MM.1S (cell line): ENCODE measurements at regions not wholly inside any gene's neighbourhood (a gene's known extent, or its start where the extent isn't known, plus 50 kb on each side); places are given as distances from the start of the nearest gene placed in this dataset.

Experiments
- DNase-seq: peaks from one replicate; pipeline ENCODE4 v3.0.0-alpha.2; 2015
- H2AFZ ChIP-seq: fragments of 300-600 bp; sonication (generic); 2 replicates; pipeline ENCODE4 v1.6.0; 2016; ENCODE audit warnings: antibody characterized with exemption, low read length
- H3F3A ChIP-seq: fragments of 300-600 bp; sonication (generic); 2 replicates; pipeline ENCODE4 v1.6.1; 2016; ENCODE audit warnings: mild to moderate bottlenecking, antibody characterized with exemption, low read length, moderate library complexity, mixed read lengths; ENCODE audit not compliant: insufficient read depth
- H3K27ac ChIP-seq: fragments of 300-600 bp; sonication (generic); 2 replicates; pipeline ENCODE4 v1.5.1; 2016; ENCODE audit warnings: mild to moderate bottlenecking, low read length
- H3K27me3 ChIP-seq: fragments of 300-600 bp; sonication (generic); replicated peaks from 2 replicates; pipeline ENCODE4 v1.6.0; 2016; ENCODE audit warnings: low read length; ENCODE audit not compliant: insufficient read depth
- H3K36me3 ChIP-seq: fragments of 300-600 bp; sonication (generic); replicated peaks from 2 replicates; pipeline ENCODE4 v1.6.1; 2016; ENCODE audit warnings: mild to moderate bottlenecking, low read length, mixed read lengths; ENCODE audit not compliant: insufficient read depth
- H3K4me1 ChIP-seq: fragments of 300-600 bp; sonication (generic); 2 replicates; pipeline ENCODE4 v1.6.1; 2016; ENCODE audit warnings: low read length, mixed read lengths
- H3K4me2 ChIP-seq: fragments of 300-600 bp; sonication (generic); 2 replicates; pipeline ENCODE4 v1.6.0; 2016; ENCODE audit warnings: low read depth, low read length
- H3K4me3 ChIP-seq: fragments of 300-600 bp; sonication (generic); 2 replicates; pipeline ENCODE4 v1.5.1; 2016; ENCODE audit warnings: low read length, mixed read lengths
- H3K79me2 ChIP-seq: fragments of 300-600 bp; sonication (generic); 2 replicates; pipeline ENCODE4 v1.6.1; 2016; ENCODE audit warnings: mixed run types, low read length, mixed read lengths
- H3K9ac ChIP-seq: fragments of 300-600 bp; sonication (generic); 2 replicates; pipeline ENCODE4 v1.6.1; 2016; ENCODE audit warnings: low read length, mixed read lengths
- H3K9me2 ChIP-seq: fragments of 300-600 bp; sonication (generic); replicated peaks from 2 replicates; pipeline ENCODE4 v1.6.1; 2016; ENCODE audit warnings: mild to moderate bottlenecking, low read length, mixed read lengths; ENCODE audit not compliant: insufficient read depth
- H3K9me3 ChIP-seq: fragments of 300-600 bp; sonication (generic); replicated peaks from 2 replicates; pipeline ENCODE4 v1.6.1; 2016; ENCODE audit warnings: mild to moderate bottlenecking, low read length, mixed read lengths; ENCODE audit not compliant: insufficient read depth
- H4K20me1 ChIP-seq: fragments of 300-600 bp; sonication (generic); 2 replicates; pipeline ENCODE4 v1.6.1; 2016; ENCODE audit warnings: mild to moderate bottlenecking, low read length, moderate library complexity, mixed read lengths; ENCODE audit not compliant: insufficient read depth
- CTCF ChIP-seq: fragments of 300-600 bp; sonication (generic); IDR thresholded peaks from 2 replicates; pipeline ENCODE4 v1.5.1; 2016; ENCODE audit warnings: antibody characterized with exemption, low read length, mixed read lengths
- EZH2 ChIP-seq: fragments of 300-600 bp; sonication (generic); optimal IDR thresholded peaks from 2 replicates; pipeline ENCODE3; 2017; ENCODE audit warnings: low read depth, mild to moderate bottlenecking, antibody characterized with exemption, low read length, mixed read lengths
- EZH2phosphoT487 ChIP-seq: fragments of 300-600 bp; sonication (generic); IDR thresholded peaks from 2 replicates; pipeline ENCODE4 v1.6.1; 2018; ENCODE audit warnings: antibody characterized with exemption, low read length

- no peak overlapping the region for H3K4me3 ChIP-seq
- no peaks in the 10 kb centered on the region for H3F3A ChIP-seq
- no peak overlapping the region for H3K4me2 ChIP-seq
- no peak overlapping the region for H2AFZ ChIP-seq
- no peak for TF ChIP-seq EZH2phosphoT487
- no peak for TF ChIP-seq CTCF
- H3K27ac ChIP-seq, result no peak overlapping the region
- H4K20me1 ChIP-seq, result no peaks in the 10 kb centered on the region
- H3K9ac ChIP-seq, result no peak overlapping the region
- no peak for DNase-seq
- no peaks in the 10 kb centered on the region for H3K9me2 ChIP-seq
- H3K9me3 ChIP-seq, result no peaks in the 10 kb centered on the region
- no peaks in the 10 kb centered on the region for H3K4me1 ChIP-seq
- H3K79me2 ChIP-seq, result no peaks in the 10 kb centered on the region
- no peaks in the 10 kb centered on the region for H3K27me3 ChIP-seq
- no peaks in the 10 kb centered on the region for H3K36me3 ChIP-seq
Observed at GRCh38 chr6:44624226-44624625, 236.7 kb downstream of the CDC5L start.

DNA sequence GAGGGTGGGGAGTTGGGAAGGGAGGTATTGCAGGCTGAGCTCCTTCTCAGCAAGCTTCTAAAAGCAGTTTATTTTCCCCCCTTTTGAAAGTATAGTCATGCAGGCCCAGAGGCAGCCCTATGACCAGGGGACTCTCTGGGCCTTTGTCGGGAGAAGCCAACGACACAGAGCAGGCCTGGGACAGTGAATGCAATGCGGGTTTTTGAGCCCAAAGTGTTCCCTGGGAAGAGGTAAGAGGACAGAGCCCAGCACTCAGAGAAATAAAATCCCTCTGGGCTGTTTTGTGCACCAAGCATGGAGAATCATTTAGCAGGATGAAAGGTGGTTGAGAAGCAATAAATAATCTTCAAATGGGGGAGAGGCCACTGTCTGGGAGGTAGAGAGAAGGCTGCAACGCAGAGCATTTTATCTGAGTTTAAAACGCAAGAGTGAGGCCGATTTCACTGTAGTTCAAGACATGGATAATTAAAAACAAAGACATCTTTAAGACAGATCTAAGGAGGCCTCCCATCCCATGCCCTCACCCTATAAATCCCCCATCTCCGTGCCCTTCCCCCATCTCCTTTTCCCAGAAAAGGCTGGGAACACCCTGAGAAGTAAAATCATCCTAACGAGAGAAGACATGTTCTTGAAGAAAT is 237.5 kb downstream of the CDC5L start:
- no peak for DNase-seq
- no peak overlapping the region for H3K4me3 ChIP-seq
- TF ChIP-seq CTCF, result no peak
- no peak for TF ChIP-seq EZH2
- TF ChIP-seq EZH2phosphoT487, result no peak
- no peaks in the 10 kb centered on the region for H3K9me3 ChIP-seq
- no peaks in the 10 kb centered on the region for H3K4me1 ChIP-seq
- H3K9ac ChIP-seq, result no peak overlapping the region
- no peaks in the 10 kb centered on the region for H4K20me1 ChIP-seq
- no peaks in the 10 kb centered on the region for H3F3A ChIP-seq
- no peaks in the 10 kb centered on the region for H3K9me2 ChIP-seq
- H2AFZ ChIP-seq, result no peak overlapping the region
- no peaks in the 10 kb centered on the region for H3K79me2 ChIP-seq
- no peaks in the 10 kb centered on the region for H3K36me3 ChIP-seq
- no peak overlapping the region for H3K4me2 ChIP-seq
- no peak overlapping the region for H3K27ac ChIP-seq
- no peaks in the 10 kb centered on the region for H3K27me3 ChIP-seq

DNA sequence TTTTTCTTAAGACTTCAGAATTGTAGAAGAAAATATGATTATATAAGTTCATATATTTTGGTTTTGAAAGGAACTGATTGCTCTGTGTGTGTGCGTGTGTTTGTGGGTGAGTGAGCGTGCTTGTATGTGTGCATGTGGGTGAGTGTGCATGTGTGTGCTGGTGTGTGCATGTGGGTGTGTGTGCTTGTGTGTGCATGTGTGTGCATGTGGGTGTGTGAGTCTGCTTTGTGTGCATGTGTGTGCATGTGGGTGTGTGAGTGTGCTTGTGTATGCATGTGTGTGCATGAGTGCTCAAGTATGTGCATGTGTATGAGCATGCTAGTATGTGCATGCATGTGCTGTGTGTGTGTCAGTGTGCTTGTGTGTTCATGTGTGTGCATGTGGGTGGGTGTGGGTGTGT is 238.5 kb downstream of the CDC5L start:
- H2AFZ ChIP-seq, result no peak overlapping the region
- H4K20me1 ChIP-seq, result no peaks in the 10 kb centered on the region
- no peaks in the 10 kb centered on the region for H3K79me2 ChIP-seq
- no peak overlapping the region for H3K9ac ChIP-seq
- no peaks in the 10 kb centered on the region for H3K36me3 ChIP-seq
- no peaks in the 10 kb centered on the region for H3K4me1 ChIP-seq
- no peak overlapping the region for H3K4me3 ChIP-seq
- H3K9me2 ChIP-seq, result no peaks in the 10 kb centered on the region
- H3F3A ChIP-seq, result no peaks in the 10 kb centered on the region
- H3K9me3 ChIP-seq, result no peaks in the 10 kb centered on the region
- TF ChIP-seq CTCF (no peak), EZH2 (no peak), EZH2phosphoT487 (no peak)
- no peak for DNase-seq
- H3K4me2 ChIP-seq, result no peak overlapping the region
- no peaks in the 10 kb centered on the region for H3K27me3 ChIP-seq
- H3K27ac ChIP-seq, result no peak overlapping the region
